SK-N-SH treated with all-trans-retinoic acid at 6 μM for 48 hours (cell line): ENCODE measurements at regions not wholly inside any gene's neighbourhood (a gene's known extent, or its start where the extent isn't known, plus 50 kb on each side); places are given as distances from the start of the nearest gene placed in this dataset.

Experiments
- CSRNP3 ChIP-seq: fragments of 250-450 bp; sonication (Bioruptor Pico); IDR thresholded peaks from 2 replicates; pipeline ENCODE4 v1.5.1; 2021; ENCODE audit warnings: mild to moderate bottlenecking, moderate library complexity
- ESRRG ChIP-seq: fragments of 250-450 bp; sonication (Bioruptor Pico); IDR thresholded peaks from 2 replicates; pipeline ENCODE4 v1.6.1; 2021; ENCODE audit warnings: mild to moderate bottlenecking
- GLIS3 ChIP-seq: fragments of 250-450 bp; sonication (Bioruptor Pico); IDR thresholded peaks from 2 replicates; pipeline ENCODE4 v1.5.0; 2020; ENCODE audit warnings: mild to moderate bottlenecking, moderate library complexity
- OSR1 ChIP-seq: fragments of 250-450 bp; sonication (Bioruptor Pico); IDR thresholded peaks from 2 replicates; pipeline ENCODE4 v1.8.0; 2022; ENCODE audit warnings: moderate library complexity, mild to moderate bottlenecking, inconsistent platforms
- PATZ1 ChIP-seq: fragments of 250-450 bp; sonication (Bioruptor Pico); IDR thresholded peaks from 2 replicates; pipeline ENCODE4 v1.8.0; 2020; ENCODE audit warnings: mild to moderate bottlenecking, moderate library complexity, borderline replicate concordance
- TCF4 ChIP-seq: fragments of 250-450 bp; sonication (Bioruptor Pico); IDR thresholded peaks from 2 replicates; pipeline ENCODE4 v1.8.0; 2021; ENCODE audit warnings: mild to moderate bottlenecking, moderate library complexity, borderline replicate concordance
- ZC3H10 ChIP-seq: fragments of 250-450 bp; sonication (Bioruptor Pico); IDR thresholded peaks from 2 replicates; pipeline ENCODE4 v1.5.1; 2021; ENCODE audit warnings: mild to moderate bottlenecking, moderate library complexity
- ZFP30 ChIP-seq: fragments of 450-650 bp; formaldehyde crosslinking; IDR thresholded peaks from 2 replicates; pipeline ENCODE4 v1.5.0; 2022; ENCODE audit warnings: mild to moderate bottlenecking, moderate library complexity
- ZNF70 ChIP-seq: fragments of 450-650 bp; formaldehyde crosslinking; IDR thresholded peaks from 2 replicates; pipeline ENCODE4 v1.5.0; 2020; ENCODE audit warnings: mild to moderate bottlenecking, moderate library complexity
- ZNF8 ChIP-seq: fragments of 450-650 bp; formaldehyde crosslinking; IDR thresholded peaks from 2 replicates; pipeline ENCODE4 v1.5.0; 2020; ENCODE audit warnings: mild to moderate bottlenecking, moderate library complexity

- TF ChIP-seq PATZ1 (no peak), ZNF8 (no peak), ESRRG (CRISPR knock-in tag) (no peak), TCF4 (CRISPR knock-in tag) (no peak), OSR1 (CRISPR knock-in tag) (no peak), CSRNP3 (CRISPR knock-in tag) (no peak), ZC3H10 (CRISPR knock-in tag) (no peak), GLIS3 (no peak), ZNF70 (CRISPR knock-in tag) (no peak), ZFP30 (CRISPR knock-in tag) (no peak)
These were observed 112.3 kb upstream of the SLC8A1 start for GRCh38 chr2:40564184-40564583.
